ENCODE measurements at regions not wholly inside any gene's neighbourhood (a gene's known extent, or its start where the extent isn't known, plus 50 kb on each side); places are given as distances from the start of the nearest gene placed in this dataset.
A peak's percentile ranks its signal among the peaks of the same experiment; 100 is the strongest.
"Not testable (repeated sequence)": the region's sequence is repeated elsewhere in the genome, so short reads cannot be mapped to it uniquely, and the experiment has no call there.

DNA sequence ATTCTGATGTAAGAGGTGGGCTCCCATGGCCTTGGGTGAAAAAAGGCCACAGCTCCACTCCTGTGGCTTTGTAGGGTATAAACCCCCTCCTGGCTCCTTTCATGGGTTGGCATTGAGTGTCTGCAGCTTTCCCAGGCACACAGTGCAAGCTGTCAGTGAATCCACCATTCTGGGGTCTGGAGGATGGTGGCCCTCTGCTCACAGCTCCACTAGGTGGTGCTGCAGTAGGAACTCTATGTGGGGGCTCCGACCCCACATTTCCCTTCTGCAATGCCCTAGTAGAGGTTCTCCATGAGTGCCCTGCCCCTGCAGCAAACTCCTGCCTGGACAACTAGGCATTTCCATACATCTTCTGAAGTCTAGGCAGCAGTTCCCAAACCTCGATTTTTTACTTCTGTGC, 92.7 kb downstream of the UNC93B1 start:
- in situ Hi-C loops (cut with HindIII; ENCODE audit: low pct_unique_long_range_greater_than_20kb, low sequenced_read_pairs) = not testable (repeated sequence)

DNA sequence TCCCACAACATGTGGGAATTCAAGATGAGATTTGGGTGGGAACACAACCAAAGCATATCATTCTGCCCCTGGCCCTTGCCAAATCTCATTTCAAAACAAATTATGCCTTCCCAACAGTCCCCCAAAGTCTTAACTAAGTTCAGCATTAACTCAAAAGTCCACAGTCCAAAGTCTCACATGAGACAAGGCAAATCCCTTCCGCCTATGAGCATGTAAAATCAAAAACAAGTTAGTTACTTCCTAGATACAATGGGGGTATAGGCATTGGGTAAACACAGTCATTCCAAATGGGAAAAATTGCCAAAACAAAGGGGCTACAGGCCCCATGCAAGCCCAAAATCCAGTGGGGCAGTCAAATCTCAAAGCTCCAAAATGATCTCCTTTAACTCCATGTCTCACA, 93.1 kb downstream of the UNC93B1 start:
- H3K27me3 ChIP-seq (ENCODE audit: control insufficient read depth, insufficient read depth, low read length); BruUV-seq (replicated peaks); DNase-seq (ENCODE audit: low read depth, low spot score); in situ Hi-C loops (cut with HindIII; ENCODE audit: low pct_unique_long_range_greater_than_20kb, low sequenced_read_pairs); CTCF ChIA-PET; intact Hi-C loops (cut with micrococcal nuclease; ENCODE audit: unreplicated experiment); ATAC-seq; POLR2A ChIA-PET; H3K27ac ChIP-seq (ENCODE audit: low read length); H3K4me3 ChIP-seq (ENCODE audit: low read depth in 2 of 2, low read length in 2 of 2); H3K9me3 ChIP-seq (ENCODE audit: control insufficient read depth, insufficient read depth, low read depth, low read length); H3K36me3 ChIP-seq (ENCODE audit: control insufficient read depth, insufficient read depth, low read length); H3K4me1 ChIP-seq (ENCODE audit: control insufficient read depth, insufficient read depth, low read length): not testable (repeated sequence)

More for the DNA sequence above, 92.7 kb downstream of the UNC93B1 start:
- H3K4me3 ChIP-seq (ENCODE audit: low read depth in 2 of 2, low read length in 2 of 2); H3K9me3 ChIP-seq (ENCODE audit: control insufficient read depth, insufficient read depth, low read depth, low read length); POLR2A ChIA-PET; intact Hi-C loops (cut with micrococcal nuclease; ENCODE audit: unreplicated experiment); ATAC-seq; H3K4me1 ChIP-seq (ENCODE audit: control insufficient read depth, insufficient read depth, low read length); BruUV-seq (replicated peaks); H3K36me3 ChIP-seq (ENCODE audit: control insufficient read depth, insufficient read depth, low read length); H3K27ac ChIP-seq (ENCODE audit: low read length); CTCF ChIA-PET; DNase-seq (ENCODE audit: low read depth, low spot score); H3K27me3 ChIP-seq (ENCODE audit: control insufficient read depth, insufficient read depth, low read length): not testable (repeated sequence)
- TF ChIP-seq, protein P1, sequence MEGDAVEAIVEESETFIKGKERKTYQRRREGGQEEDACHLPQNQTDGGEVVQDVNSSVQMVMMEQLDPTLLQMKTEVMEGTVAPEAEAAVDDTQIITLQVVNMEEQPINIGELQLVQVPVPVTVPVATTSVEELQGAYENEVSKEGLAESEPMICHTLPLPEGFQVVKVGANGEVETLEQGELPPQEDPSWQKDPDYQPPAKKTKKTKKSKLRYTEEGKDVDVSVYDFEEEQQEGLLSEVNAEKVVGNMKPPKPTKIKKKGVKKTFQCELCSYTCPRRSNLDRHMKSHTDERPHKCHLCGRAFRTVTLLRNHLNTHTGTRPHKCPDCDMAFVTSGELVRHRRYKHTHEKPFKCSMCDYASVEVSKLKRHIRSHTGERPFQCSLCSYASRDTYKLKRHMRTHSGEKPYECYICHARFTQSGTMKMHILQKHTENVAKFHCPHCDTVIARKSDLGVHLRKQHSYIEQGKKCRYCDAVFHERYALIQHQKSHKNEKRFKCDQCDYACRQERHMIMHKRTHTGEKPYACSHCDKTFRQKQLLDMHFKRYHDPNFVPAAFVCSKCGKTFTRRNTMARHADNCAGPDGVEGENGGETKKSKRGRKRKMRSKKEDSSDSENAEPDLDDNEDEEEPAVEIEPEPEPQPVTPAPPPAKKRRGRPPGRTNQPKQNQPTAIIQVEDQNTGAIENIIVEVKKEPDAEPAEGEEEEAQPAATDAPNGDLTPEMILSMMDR (IDR thresholded peaks at IDR 0.05) = peak; percentile 16

DNA sequence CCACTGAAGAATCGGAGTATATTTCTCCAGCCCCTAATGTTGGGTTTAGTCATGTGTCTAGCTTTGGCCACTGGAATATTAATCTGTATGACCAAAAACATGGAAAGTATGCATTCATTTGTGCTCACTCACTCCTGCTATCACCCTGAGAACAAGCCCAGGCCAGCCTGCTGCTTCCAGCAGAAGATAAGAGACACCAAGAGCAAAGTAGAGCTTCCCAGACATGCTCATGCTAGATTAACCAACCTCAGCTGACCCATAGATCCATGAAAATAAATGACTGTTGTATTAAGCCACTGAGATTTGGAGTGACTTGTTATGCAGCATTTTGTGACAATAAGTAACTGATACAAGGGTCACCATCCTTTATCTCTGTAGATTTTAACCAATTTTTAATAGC, 96.9 kb downstream of the UNC93B1 start:
- H3K4me1 ChIP-seq (ENCODE audit: control insufficient read depth, insufficient read depth, low read length); intact Hi-C loops (cut with micrococcal nuclease; ENCODE audit: unreplicated experiment); DNase-seq (ENCODE audit: low read depth, low spot score); in situ Hi-C loops (cut with HindIII; ENCODE audit: low pct_unique_long_range_greater_than_20kb, low sequenced_read_pairs); H3K4me3 ChIP-seq (ENCODE audit: low read depth in 2 of 2, low read length in 2 of 2); H3K27me3 ChIP-seq (ENCODE audit: control insufficient read depth, insufficient read depth, low read length); BruUV-seq (replicated peaks); H3K36me3 ChIP-seq (ENCODE audit: control insufficient read depth, insufficient read depth, low read length); H3K9me3 ChIP-seq (ENCODE audit: control insufficient read depth, insufficient read depth, low read depth, low read length); ATAC-seq; CTCF ChIA-PET; H3K27ac ChIP-seq (ENCODE audit: low read length); POLR2A ChIA-PET: not testable (repeated sequence)

DNA sequence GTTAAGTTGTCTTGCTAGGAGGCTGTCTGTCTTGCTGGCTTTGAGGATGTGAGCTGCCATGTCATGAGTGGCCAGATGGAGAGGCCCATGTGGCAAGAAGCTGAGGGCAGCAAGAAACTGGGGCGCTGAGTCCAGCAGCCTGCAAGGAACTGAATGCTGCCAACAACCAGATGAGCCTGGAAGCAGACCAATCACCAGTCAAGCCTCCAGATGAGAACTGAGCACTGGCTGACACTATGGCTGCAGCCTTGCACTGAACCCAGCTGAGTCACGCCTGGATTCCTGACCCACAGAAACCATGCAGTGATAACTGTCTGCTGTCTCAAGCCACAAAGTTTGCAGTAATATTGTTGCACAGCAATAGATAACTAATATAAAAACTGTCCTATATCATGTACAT, 104.4 kb downstream of the UNC93B1 start:
- in situ Hi-C loops (cut with HindIII; ENCODE audit: low pct_unique_long_range_greater_than_20kb, low sequenced_read_pairs); H3K4me1 ChIP-seq (ENCODE audit: control insufficient read depth, insufficient read depth, low read length); H3K27ac ChIP-seq (ENCODE audit: low read length); POLR2A ChIA-PET; BruUV-seq (replicated peaks); H3K4me3 ChIP-seq (ENCODE audit: low read depth in 2 of 2, low read length in 2 of 2); CTCF ChIA-PET; H3K27me3 ChIP-seq (ENCODE audit: control insufficient read depth, insufficient read depth, low read length); H3K9me3 ChIP-seq (ENCODE audit: control insufficient read depth, insufficient read depth, low read depth, low read length); intact Hi-C loops (cut with micrococcal nuclease; ENCODE audit: unreplicated experiment); DNase-seq (ENCODE audit: low read depth, low spot score); ATAC-seq; H3K36me3 ChIP-seq (ENCODE audit: control insufficient read depth, insufficient read depth, low read length): not testable (repeated sequence)

DNA sequence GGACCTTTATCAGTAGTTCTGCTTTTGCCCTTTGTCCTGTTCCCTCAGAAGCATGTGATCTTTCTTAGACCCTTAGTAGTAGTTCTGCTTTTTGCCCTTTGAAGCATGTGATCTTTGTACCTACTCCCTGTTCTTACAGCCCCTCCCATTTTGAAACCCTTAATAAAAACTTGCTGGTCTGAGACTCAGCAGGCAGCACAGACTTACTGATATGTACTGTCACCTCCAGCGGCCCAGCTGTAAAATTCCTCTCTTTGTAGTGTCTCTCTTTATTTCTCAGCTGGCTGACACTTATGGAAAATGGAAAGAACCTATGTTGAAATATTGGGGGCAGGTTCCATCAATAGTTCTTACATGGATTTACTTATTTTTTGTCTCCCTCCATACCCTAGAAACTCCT, 110.4 kb downstream of the UNC93B1 start:
- DNase-seq (ENCODE audit: low read depth, low spot score); BruUV-seq (replicated peaks); intact Hi-C loops (cut with micrococcal nuclease; ENCODE audit: unreplicated experiment): not testable (repeated sequence)

DNA sequence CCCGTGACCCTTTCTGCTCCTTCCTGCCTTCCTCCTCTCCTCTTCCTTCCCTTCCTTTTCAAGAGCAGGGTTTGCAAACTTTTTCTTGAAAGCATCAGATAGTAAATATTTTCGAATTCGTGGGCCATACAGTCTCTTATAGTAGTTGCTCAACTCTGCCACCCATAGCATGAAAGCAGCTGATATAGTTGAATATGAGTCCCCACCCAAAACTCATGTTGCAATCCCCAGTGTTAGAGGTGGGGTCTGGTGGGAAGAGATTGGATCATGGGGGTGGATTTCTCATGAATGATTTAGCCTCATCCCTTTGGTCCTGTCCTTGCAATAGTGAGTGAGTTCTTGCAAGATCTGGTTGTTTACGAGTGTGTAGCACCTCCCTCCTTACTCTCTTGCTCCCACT, 114.3 kb downstream of the UNC93B1 start:
- ATAC-seq; intact Hi-C loops (cut with micrococcal nuclease; ENCODE audit: unreplicated experiment); CTCF ChIA-PET; H3K27ac ChIP-seq (ENCODE audit: low read length); BruUV-seq (replicated peaks); H3K4me3 ChIP-seq (ENCODE audit: low read depth in 2 of 2, low read length in 2 of 2); DNase-seq (ENCODE audit: low read depth, low spot score); in situ Hi-C loops (cut with HindIII; ENCODE audit: low pct_unique_long_range_greater_than_20kb, low sequenced_read_pairs); POLR2A ChIA-PET; H3K4me1 ChIP-seq (ENCODE audit: control insufficient read depth, insufficient read depth, low read length); H3K36me3 ChIP-seq (ENCODE audit: control insufficient read depth, insufficient read depth, low read length); H3K27me3 ChIP-seq (ENCODE audit: control insufficient read depth, insufficient read depth, low read length); H3K9me3 ChIP-seq (ENCODE audit: control insufficient read depth, insufficient read depth, low read depth, low read length): not testable (repeated sequence)

More for the DNA sequence above, 110.4 kb downstream of the UNC93B1 start:
- H3K4me1 ChIP-seq (ENCODE audit: control insufficient read depth, insufficient read depth, low read length); H3K9me3 ChIP-seq (ENCODE audit: control insufficient read depth, insufficient read depth, low read depth, low read length); ATAC-seq; CTCF ChIA-PET; in situ Hi-C loops (cut with HindIII; ENCODE audit: low pct_unique_long_range_greater_than_20kb, low sequenced_read_pairs); POLR2A ChIA-PET; H3K27ac ChIP-seq (ENCODE audit: low read length); H3K36me3 ChIP-seq (ENCODE audit: control insufficient read depth, insufficient read depth, low read length); H3K4me3 ChIP-seq (ENCODE audit: low read depth in 2 of 2, low read length in 2 of 2); H3K27me3 ChIP-seq (ENCODE audit: control insufficient read depth, insufficient read depth, low read length): not testable (repeated sequence)

DNA sequence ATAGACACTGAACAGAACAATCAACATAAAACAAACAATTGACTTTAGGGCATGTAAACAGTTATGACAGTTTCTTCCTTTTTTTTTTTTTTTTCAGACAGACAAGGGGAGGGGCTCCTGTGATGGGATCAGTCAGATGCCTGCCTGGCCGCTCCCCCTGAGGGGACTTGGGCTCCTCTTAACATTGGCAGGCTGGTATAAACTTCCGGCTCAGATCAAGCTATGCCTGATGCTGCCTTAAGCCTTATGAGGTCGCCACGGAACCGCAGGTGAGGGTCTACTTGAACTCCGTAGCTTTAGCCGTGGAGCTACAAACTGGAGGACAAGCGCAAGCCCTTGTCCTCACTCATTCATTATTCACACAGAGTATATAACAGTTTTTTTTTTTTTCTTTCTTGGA, 115.8 kb downstream of the UNC93B1 start:
- ATAC-seq; H3K9me3 ChIP-seq (ENCODE audit: control insufficient read depth, insufficient read depth, low read depth, low read length); DNase-seq (ENCODE audit: low read depth, low spot score); in situ Hi-C loops (cut with HindIII; ENCODE audit: low pct_unique_long_range_greater_than_20kb, low sequenced_read_pairs); intact Hi-C loops (cut with micrococcal nuclease; ENCODE audit: unreplicated experiment); H3K36me3 ChIP-seq (ENCODE audit: control insufficient read depth, insufficient read depth, low read length); BruUV-seq (replicated peaks); H3K4me3 ChIP-seq (ENCODE audit: low read depth in 2 of 2, low read length in 2 of 2); POLR2A ChIA-PET; CTCF ChIA-PET; H3K4me1 ChIP-seq (ENCODE audit: control insufficient read depth, insufficient read depth, low read length); H3K27me3 ChIP-seq (ENCODE audit: control insufficient read depth, insufficient read depth, low read length); H3K27ac ChIP-seq (ENCODE audit: low read length): not testable (repeated sequence)

Data from Panc1 (cell line).